Muscle of leg (tissue), 3 donors: ENCODE measurements at regions not wholly inside any gene's neighbourhood (a gene's known extent, or its start where the extent isn't known, plus 50 kb on each side); places are given as distances from the start of the nearest gene placed in this dataset.

ENCODE experiments used
- DNase-seq: peaks from one replicate; pipeline ENCODE4 v3.0.0; 2013
- H3K27ac ChIP-seq: one replicate; pipeline ENCODE4 v1.5.1; 2013; ENCODE audit warnings: mild to moderate bottlenecking, low read length, control low read depth
- H3K27me3 ChIP-seq: one replicate; pipeline ENCODE4 v1.6.1; 2013; ENCODE audit warnings: low read length; ENCODE audit not compliant: control insufficient read depth, insufficient read depth
- H3K36me3 ChIP-seq: one replicate; pipeline ENCODE4 v1.6.1; 2013; ENCODE audit warnings: low read length; ENCODE audit not compliant: control insufficient read depth, insufficient read depth
- H3K4me1 ChIP-seq: one replicate; pipeline ENCODE4 v1.6.1; 2013; ENCODE audit warnings: low read length; ENCODE audit not compliant: control insufficient read depth, insufficient read depth
- H3K4me3 ChIP-seq: one replicate; pipeline ENCODE4 v1.5.1; 2013; ENCODE audit warnings: low read length, control low read depth
- H3K9me3 ChIP-seq: replicated peaks from 2 replicates; pipeline ENCODE4 v1.6.1; 2013; ENCODE audit warnings: low read depth, low read length; ENCODE audit not compliant: control insufficient read depth
- whole genome bisulfite sequencing: methylation state at CpG from one replicate; pipeline ENCODE4 v1.1.5; 2013; ENCODE audit warnings: missing lambda C conversion rate; ENCODE audit not compliant: insufficient coverage; 5-methylcytosine and 5-hydroxymethylcytosine counted together

- Histone ChIP-seq H3K4me3 (no peak overlapping the region), H3K9me3 (no peaks in the 10 kb centered on the region), H3K4me1 (no peaks in the 10 kb centered on the region), H3K36me3 (no peaks in the 10 kb centered on the region), H3K27ac (no peak overlapping the region), H3K27me3 (no peaks in the 10 kb centered on the region)
- 60% methylated on average over 4 of the region's 8 CpGs for WGBS
- DNase-seq, result peak; percentile 7
Observed at GRCh38 chr4:14827111-14827510, 175.2 kb upstream of the CPEB2 start.

GRCh38 chr4:14829795-14830194 is 172.5 kb upstream of the CPEB2 start:
- Histone ChIP-seq H3K36me3 (no peaks in the 10 kb centered on the region), H3K27me3 (no peaks in the 10 kb centered on the region), H3K4me1 (no peaks in the 10 kb centered on the region), H3K9me3 (no peaks in the 10 kb centered on the region), H3K27ac (no peak overlapping the region), H3K4me3 (no peak overlapping the region)
- no peak for DNase-seq
- WGBS, result 100% methylated on average over 2 of the region's 4 CpGs

GRCh38 chr4:14831416-14831815 is 170.9 kb upstream of the CPEB2 start:
- WGBS, result no CpG with 5 or more reads among the region's 1 CpG

GRCh38 chr4:14833053-14833452 is 169.2 kb upstream of the CPEB2 start:
- no peaks in the 10 kb centered on the region for H3K36me3 ChIP-seq
- no peak overlapping the region for H3K27ac ChIP-seq
- H3K4me3 ChIP-seq, result no peak overlapping the region
- no CpG with 5 or more reads among the region's 5 CpGs for WGBS
- H3K4me1 ChIP-seq, result no peaks in the 10 kb centered on the region
- DNase-seq, result no peak
- H3K9me3 ChIP-seq, result no peaks in the 10 kb centered on the region
- no peaks in the 10 kb centered on the region for H3K27me3 ChIP-seq

More at GRCh38 chr4:14831416-14831815, 170.9 kb upstream of the CPEB2 start:
- no peaks in the 10 kb centered on the region for H3K4me1 ChIP-seq
- H3K4me3 ChIP-seq, result no peak overlapping the region
- no peak for DNase-seq
- no peaks in the 10 kb centered on the region for H3K9me3 ChIP-seq
- no peak overlapping the region for H3K27ac ChIP-seq
- H3K36me3 ChIP-seq, result no peaks in the 10 kb centered on the region
- H3K27me3 ChIP-seq, result no peaks in the 10 kb centered on the region

GRCh38 chr4:14834382-14834781 is 167.9 kb upstream of the CPEB2 start:
- Histone ChIP-seq H3K27me3 (no peaks in the 10 kb centered on the region), H3K36me3 (no peaks in the 10 kb centered on the region), H3K4me3 (no peak overlapping the region), H3K9me3 (peaks cover 9% of the 10 kb centered on the region), H3K4me1 (no peaks in the 10 kb centered on the region), H3K27ac (no peak overlapping the region)
- no peak for DNase-seq
- 17% methylated on average over 1 of the region's 1 CpG for WGBS

GRCh38 chr4:14835288-14835687 is 167.0 kb upstream of the CPEB2 start:
- no peaks in the 10 kb centered on the region for H3K36me3 ChIP-seq
- no peak for DNase-seq
- no CpG with 5 or more reads among the region's 1 CpG for WGBS
- H3K9me3 ChIP-seq, result peaks cover 9% of the 10 kb centered on the region
- H3K27me3 ChIP-seq, result no peaks in the 10 kb centered on the region
- no peak overlapping the region for H3K4me3 ChIP-seq
- H3K27ac ChIP-seq, result no peak overlapping the region
- H3K4me1 ChIP-seq, result no peaks in the 10 kb centered on the region

- WGBS, result 89% methylated on average over 2 of the region's 3 CpGs
Observed at GRCh38 chr4:14835708-14836425, 166.4 kb upstream of the CPEB2 start.

GRCh38 chr4:14837860-14838259 is 164.4 kb upstream of the CPEB2 start:
- DNase-seq, result no peak
- Histone ChIP-seq H3K4me3 (no peak overlapping the region), H3K9me3 (peaks cover 9% of the 10 kb centered on the region), H3K4me1 (peaks cover 6% of the 10 kb centered on the region), H3K27me3 (no peaks in the 10 kb centered on the region), H3K36me3 (no peaks in the 10 kb centered on the region), H3K27ac (no peak overlapping the region)
- WGBS, result no CpG with 5 or more reads among the region's 4 CpGs

More at GRCh38 chr4:14835708-14836425, 166.4 kb upstream of the CPEB2 start:
- H3K9me3 ChIP-seq, result peaks cover 9% of the 10 kb centered on the region
- DNase-seq, result no peak
- H3K36me3 ChIP-seq, result no peaks in the 10 kb centered on the region
- H3K4me3 ChIP-seq, result no peak overlapping the region
- no peak overlapping the region for H3K27ac ChIP-seq
- H3K4me1 ChIP-seq, result no peaks in the 10 kb centered on the region
- no peaks in the 10 kb centered on the region for H3K27me3 ChIP-seq

- Histone ChIP-seq H3K36me3 (no peaks in the 10 kb centered on the region), H3K9me3 (peaks cover 9% of the 10 kb centered on the region), H3K27ac (peak overlapping the region; percentile 47), H3K27me3 (no peaks in the 10 kb centered on the region), H3K4me3 (no peak overlapping the region), H3K4me1 (peaks cover 6% of the 10 kb centered on the region)
- 71% methylated on average over 3 of the region's 6 CpGs for WGBS
- DNase-seq, result peak; percentile 28
Observed at GRCh38 chr4:14841801-14842768, 160.2 kb upstream of the CPEB2 start.

GRCh38 chr4:14842964-14843630 is 159.2 kb upstream of the CPEB2 start:
- no peaks in the 10 kb centered on the region for H3K27me3 ChIP-seq
- H3K27ac ChIP-seq, result no peak overlapping the region
- WGBS, result no CpG with 5 or more reads among the region's 2 CpGs

More at GRCh38 chr4:14842964-14843630, 159.2 kb upstream of the CPEB2 start:
- Histone ChIP-seq H3K4me3 (no peak overlapping the region), H3K9me3 (peaks cover 9% of the 10 kb centered on the region), H3K36me3 (no peaks in the 10 kb centered on the region), H3K4me1 (peaks cover 6% of the 10 kb centered on the region)
- DNase-seq, result no peak
